Esophagus (tissue), 2 donors: ENCODE measurements at regions not wholly inside any gene's neighbourhood (a gene's known extent, or its start where the extent isn't known, plus 50 kb on each side); places are given as distances from the start of the nearest gene placed in this dataset.

Experiments
- H3K27ac ChIP-seq, 2 donors: one replicate each; pipeline ENCODE4 v1.5.1; 2013; ENCODE audit warnings: low read depth in 2 of 2, mild to moderate bottlenecking in 2 of 2, inconsistent platforms in 1 of 2, low read length in 1 of 2, moderate library complexity in 1 of 2
- H3K27me3 ChIP-seq, 2 donors: one replicate each; pipeline ENCODE4 v1.6.1; 2013; ENCODE audit warnings: low read length in 2 of 2, control low read depth in 1 of 2, mild to moderate bottlenecking in 1 of 2; ENCODE audit not compliant: insufficient read depth in 2 of 2, control insufficient read depth in 1 of 2
- H3K36me3 ChIP-seq, 2 donors: one replicate each; pipeline ENCODE4 v1.6.1; 2013; ENCODE audit warnings: low read length in 1 of 2; ENCODE audit not compliant: control insufficient read depth in 2 of 2, insufficient read depth in 2 of 2
- H3K4me1 ChIP-seq, 2 donors: one replicate each; pipeline ENCODE4 v1.6.1; 2013; ENCODE audit warnings: low read length in 1 of 2; ENCODE audit not compliant: control insufficient read depth in 2 of 2, insufficient read depth in 2 of 2
- H3K4me3 ChIP-seq, 2 donors: one replicate each; pipeline ENCODE4 v1.5.1; 2013; ENCODE audit warnings: low read length in 2 of 2, mild to moderate bottlenecking in 2 of 2, low read depth in 1 of 2, moderate library complexity in 1 of 2
- H3K9me3 ChIP-seq, 2 donors: one replicate each; pipeline ENCODE4 v1.6.1; 2013; ENCODE audit warnings: mild to moderate bottlenecking in 2 of 2, low read depth in 1 of 2, low read length in 1 of 2, moderate library complexity in 1 of 2; ENCODE audit not compliant: control insufficient read depth in 2 of 2, insufficient read depth in 1 of 2
- WGBS, 2 donors: extraction: QIAGEN DNeasy Blood & Tissue Kit; methylation state at CpG; one replicate each; pipeline ENCODE4 v1.1.7; 2013; 5-methylcytosine and 5-hydroxymethylcytosine counted together
- donor health status: healthy with polysubstance abuse.
- donor health status: Bipolar disorder and iron deficiency.

DNA sequence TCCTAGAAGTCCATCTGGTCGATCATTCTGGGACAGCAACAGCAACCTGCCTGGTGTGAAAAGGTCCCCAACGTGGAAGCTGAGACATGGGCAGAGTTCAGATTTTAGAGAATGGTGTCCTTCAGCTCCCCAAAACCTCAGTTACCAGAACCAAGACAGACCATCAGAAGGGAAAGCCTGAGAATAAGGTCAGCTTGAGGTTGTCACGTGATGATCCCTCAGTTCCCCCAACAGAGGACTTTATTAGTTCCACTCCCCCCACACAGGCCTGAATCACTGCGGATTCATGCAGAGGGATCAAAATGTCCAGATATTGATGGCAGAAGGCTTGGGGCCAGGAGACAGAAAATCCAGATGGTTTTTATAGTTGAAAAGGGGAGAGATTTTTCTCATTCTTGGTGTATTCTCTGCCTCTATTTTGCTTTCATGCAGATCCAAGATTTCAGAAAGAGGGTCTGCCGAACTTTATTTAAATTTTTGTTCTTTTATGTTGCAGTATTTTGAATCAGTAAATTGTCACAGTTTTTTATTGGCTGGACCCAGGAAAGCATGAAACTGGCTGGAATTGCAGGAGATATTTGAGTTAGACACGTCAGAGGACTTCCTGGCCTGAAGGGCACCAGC is 139.0 kb upstream of the NTM start:
- 69 to 70% methylated on average over 6 of the region's 6 CpGs for WGBS, 2 donors
- Histone ChIP-seq H3K36me3 (no peaks in the 10 kb centered on the region), H3K27me3 (no peaks in the 10 kb centered on the region)

GRCh38 chr11:131232261-131232660 is 138.2 kb upstream of the NTM start:
- Histone ChIP-seq H3K4me3 (no peak overlapping the region), H3K27ac (no peak overlapping the region)
- 55 to 61% methylated on average over 4 of the region's 4 CpGs for WGBS, 2 donors

More for the DNA sequence above, 139.0 kb upstream of the NTM start:
- Histone ChIP-seq H3K27ac (no peak overlapping the region), H3K9me3 (no peaks in the 10 kb centered on the region), H3K4me1 (peaks cover 0 to 3% of the 10 kb centered on the region in 2 donors), H3K4me3 (no peak overlapping the region)

DNA sequence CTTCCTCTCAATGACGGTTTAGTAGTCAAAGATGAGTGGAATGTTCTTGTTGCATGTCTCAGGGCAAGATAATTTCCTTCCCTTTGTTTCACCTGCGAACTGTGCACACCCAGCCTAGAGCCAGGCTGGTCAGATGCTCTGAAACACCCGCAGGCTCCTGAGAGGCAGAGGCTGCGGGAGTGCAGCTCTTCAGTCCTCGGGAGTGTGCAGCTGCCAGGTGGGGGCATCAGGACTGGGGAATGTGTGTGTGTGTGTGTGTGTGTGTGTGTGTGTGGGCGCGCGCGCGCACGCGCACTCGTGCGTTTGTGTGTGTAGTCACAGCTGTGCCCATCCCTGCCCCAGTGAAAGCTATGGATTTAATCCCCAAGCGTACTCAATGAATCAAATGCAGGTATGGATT is 136.2 kb upstream of the NTM start:
- Histone ChIP-seq H3K27me3 (no peaks in the 10 kb centered on the region), H3K27ac (no peak overlapping the region), H3K9me3 (no peaks in the 10 kb centered on the region), H3K4me1 (peaks cover 0 to 3% of the 10 kb centered on the region in 2 donors), H3K36me3 (no peaks in the 10 kb centered on the region), H3K4me3 (no peak overlapping the region)
- 78 to 81% methylated on average over 15 of the region's 15 CpGs for WGBS, 2 donors

More at GRCh38 chr11:131232261-131232660, 138.2 kb upstream of the NTM start:
- H3K27me3 ChIP-seq = no peaks in the 10 kb centered on the region
- no peaks in the 10 kb centered on the region for H3K36me3 ChIP-seq
- peaks cover 0 to 3% of the 10 kb centered on the region in 2 donors for H3K4me1 ChIP-seq
- H3K9me3 ChIP-seq = no peaks in the 10 kb centered on the region

GRCh38 chr11:131235328-131236298 is 134.8 kb upstream of the NTM start:
- Histone ChIP-seq H3K36me3 (no peaks in the 10 kb centered on the region), H3K4me1 (peaks cover 0 to 3% of the 10 kb centered on the region in 2 donors), H3K4me3 (no peak overlapping the region), H3K27ac (no peak overlapping the region), H3K9me3 (no peaks in the 10 kb centered on the region), H3K27me3 (no peaks in the 10 kb centered on the region)
- 64 to 67% methylated on average over 20 of the region's 20 CpGs for WGBS, 2 donors

GRCh38 chr11:131240421-131240820 is 130.0 kb upstream of the NTM start:
- H3K27me3 ChIP-seq = peaks cover 0 to 2% of the 10 kb centered on the region in 2 donors
- H3K4me3 ChIP-seq = no peak overlapping the region
- no peaks in the 10 kb centered on the region for H3K4me1 ChIP-seq
- 66 to 69% methylated on average over 7 of the region's 7 CpGs for WGBS, 2 donors
- H3K36me3 ChIP-seq = no peaks in the 10 kb centered on the region
- no peaks in the 10 kb centered on the region for H3K9me3 ChIP-seq
- H3K27ac ChIP-seq = no peak overlapping the region

DNA sequence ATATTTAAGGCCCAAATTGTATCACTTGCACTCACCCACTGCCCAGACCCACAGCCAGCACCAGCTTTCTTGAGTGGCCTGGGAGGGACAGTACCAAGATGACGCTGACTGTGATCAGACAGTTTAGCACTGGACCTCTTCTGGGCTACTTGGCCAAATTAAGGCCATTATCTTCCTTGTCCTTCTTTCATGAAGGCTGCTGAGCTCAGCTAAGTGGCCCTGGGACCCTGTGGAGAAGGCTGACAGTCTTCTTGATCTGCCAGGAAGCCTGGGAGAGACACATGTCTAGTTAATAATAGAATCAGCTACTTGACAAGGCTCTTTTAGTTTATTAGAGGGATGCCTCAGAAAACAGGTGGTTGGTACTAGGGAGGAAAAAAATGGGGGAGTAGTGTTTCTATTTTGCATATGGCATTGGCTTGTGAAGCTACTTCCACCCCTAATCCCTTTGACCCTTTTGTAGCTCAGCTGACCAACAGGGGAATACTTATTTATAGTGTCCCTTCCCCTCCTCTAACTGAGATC is 127.9 kb upstream of the NTM start:
- WGBS, 2 donors = 86 to 96% methylated on average over 1 of the region's 1 CpG
- no peaks in the 10 kb centered on the region for H3K9me3 ChIP-seq

DNA sequence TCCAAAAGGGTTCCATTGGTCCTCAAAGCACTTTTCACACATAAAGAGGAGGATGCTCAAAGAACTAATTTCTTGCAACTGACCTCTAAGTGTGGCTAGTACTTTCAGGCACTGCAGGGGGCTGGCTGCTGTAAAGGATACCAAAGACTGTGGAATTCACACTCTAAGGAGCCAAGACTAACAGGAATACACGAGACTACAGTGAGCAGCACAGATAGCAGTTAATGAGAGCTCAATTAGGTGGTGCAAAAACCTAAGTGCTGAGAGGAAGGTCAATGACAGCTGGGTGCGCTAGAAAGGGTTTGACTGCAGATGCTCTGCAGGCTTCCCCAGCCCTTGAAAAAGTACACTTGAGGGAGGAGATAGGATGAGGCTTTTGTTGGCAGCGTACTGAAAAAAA is 124.3 kb upstream of the NTM start:
- H3K4me1 ChIP-seq = no peaks in the 10 kb centered on the region
- H3K27ac ChIP-seq = no peak overlapping the region
- peaks cover 0 to 2% of the 10 kb centered on the region in 2 donors for H3K27me3 ChIP-seq
- H3K9me3 ChIP-seq = no peaks in the 10 kb centered on the region
- WGBS, 2 donors = 19 to 21% methylated on average over 3 of the region's 3 CpGs
- H3K4me3 ChIP-seq = no peak overlapping the region
- H3K36me3 ChIP-seq = no peaks in the 10 kb centered on the region

More for the DNA sequence above, 127.9 kb upstream of the NTM start:
- H3K27me3 ChIP-seq = peaks cover 0 to 2% of the 10 kb centered on the region in 2 donors
- H3K4me3 ChIP-seq = no peak overlapping the region
- H3K27ac ChIP-seq = no peak overlapping the region
- H3K4me1 ChIP-seq = no peaks in the 10 kb centered on the region
- H3K36me3 ChIP-seq = no peaks in the 10 kb centered on the region

GRCh38 chr11:131246663-131247062 is 123.8 kb upstream of the NTM start:
- 17 to 22% methylated on average over 15 of the region's 15 CpGs for WGBS, 2 donors

GRCh38 chr11:131248588-131248987 is 121.8 kb upstream of the NTM start:
- no peaks in the 10 kb centered on the region for H3K36me3 ChIP-seq

More at GRCh38 chr11:131246663-131247062, 123.8 kb upstream of the NTM start:
- Histone ChIP-seq H3K27ac (no peak overlapping the region), H3K36me3 (no peaks in the 10 kb centered on the region), H3K9me3 (no peaks in the 10 kb centered on the region), H3K4me1 (no peaks in the 10 kb centered on the region), H3K27me3 (peaks cover 0 to 4% of the 10 kb centered on the region in 2 donors), H3K4me3 (no peak overlapping the region)

More at GRCh38 chr11:131248588-131248987, 121.8 kb upstream of the NTM start:
- Histone ChIP-seq H3K9me3 (no peaks in the 10 kb centered on the region), H3K4me3 (no peak overlapping the region), H3K27ac (no peak overlapping the region), H3K27me3 (peaks cover 0 to 4% of the 10 kb centered on the region in 2 donors), H3K4me1 (no peaks in the 10 kb centered on the region)
- 77 to 78% methylated on average over 2 of the region's 2 CpGs for WGBS, 2 donors
